ENCODE measurements at regions not wholly inside any gene's neighbourhood (a gene's known extent, or its start where the extent isn't known, plus 50 kb on each side); places are given as distances from the start of the nearest gene placed in this dataset.

DNA sequence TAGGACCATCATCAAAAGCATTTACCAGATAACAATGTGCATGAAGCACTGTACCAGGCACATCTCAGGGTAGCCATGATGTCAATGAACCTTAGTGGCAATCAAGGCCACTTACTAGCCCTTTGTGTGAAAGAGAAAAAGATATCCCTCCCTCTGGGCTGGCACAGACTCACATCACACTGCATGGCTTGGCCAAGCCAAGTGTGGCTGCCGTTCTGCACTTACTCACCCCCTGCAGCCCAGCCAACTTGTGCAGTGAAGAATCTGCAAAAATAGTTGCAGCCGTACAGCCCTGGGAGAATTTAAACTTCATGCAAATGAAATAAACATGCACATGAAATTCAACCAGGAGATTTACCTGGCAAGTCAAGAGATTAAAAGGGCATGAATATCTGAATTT lies 333.5 kb downstream of the DEPDC1B start:
- Histone ChIP-seq H3K4me2 (ENCODE audit: insufficient read depth, insufficient read length, low read length) (no peak overlapping the region), H3K27me3 (ENCODE audit: insufficient read depth, low read length) (no peaks in the 10 kb centered on the region)
- H3K4me1 Mint-ChIP-seq, result peaks cover 0 to 2% of the 10 kb centered on the region in 2 experiments; a peak in 2 of 4 replicates

More for the DNA sequence above, 333.5 kb downstream of the DEPDC1B start:
- no peak overlapping the region for H3K4me3 Mint-ChIP-seq
- Histone ChIP-seq H3T11ph (ENCODE audit: low read length) (no peak overlapping the region), H3K56ac (ENCODE audit: insufficient read length, low read depth, low read length) (no peak overlapping the region), H2BK120ac (ENCODE audit: low read depth, low read length, poor library complexity, severe bottlenecking) (no peak overlapping the region), H2AK5ac (ENCODE audit: insufficient read length, low read length) (no peak overlapping the region), H2AFZ (ENCODE audit: low read length) (no peak overlapping the region), H3K27ac (ENCODE audit: insufficient read length, low read depth, low read length) (no peak overlapping the region), H3K4me1 (ENCODE audit: insufficient read depth, low read length) (no peaks in the 10 kb centered on the region; the same call in 1 of the 2 replicates), H3K23me2 (ENCODE audit: insufficient read length, low read depth, low read length, poor library complexity, severe bottlenecking) (no peaks in the 10 kb centered on the region), H3K79me1 (ENCODE audit: insufficient read depth, low read depth, low read length, poor library complexity, severe bottlenecking) (no peaks in the 10 kb centered on the region), H3K23ac (ENCODE audit: insufficient read length, low read depth, low read length) (no peak overlapping the region), H3K14ac (ENCODE audit: insufficient read depth, low read length) (no peak overlapping the region), H4K91ac (ENCODE audit: insufficient read length, low read depth, low read length) (no peak overlapping the region), H3K9ac (ENCODE audit: extremely low read depth, insufficient read length, low read length) (no peak overlapping the region), H2BK20ac (ENCODE audit: low read depth, low read length, poor library complexity, severe bottlenecking) (no peak overlapping the region), H3K79me2 (ENCODE audit: insufficient read depth, low read length) (no peaks in the 10 kb centered on the region), H2BK15ac (ENCODE audit: low read depth, low read length) (no peak overlapping the region), H3K18ac (ENCODE audit: insufficient read length, low read depth, low read length) (no peak overlapping the region), H2BK12ac (ENCODE audit: insufficient read length, low read depth, low read length) (no peak overlapping the region), H4K20me1 (ENCODE audit: control insufficient read depth, insufficient read depth, insufficient read length) (no peaks in the 10 kb centered on the region), H3K9me3 (ENCODE audit: control insufficient read depth, low read depth, low read length) (no peaks in the 10 kb centered on the region), H3K4ac (ENCODE audit: low read depth, low read length) (no peak overlapping the region), H4K5ac (ENCODE audit: insufficient read length, low read depth, low read length) (no peak overlapping the region), H4K8ac (replicated peaks; ENCODE audit: insufficient read length, low read depth, low read length) (no peak overlapping the region), H2BK5ac (ENCODE audit: insufficient read length, low read length) (no peak overlapping the region)
- H3K27me3 Mint-ChIP-seq (ENCODE audit: low read depth), result no peaks in the 10 kb centered on the region
- no peak overlapping the region for H3K27ac Mint-ChIP-seq
- TF ChIP-seq, protein P1, sequence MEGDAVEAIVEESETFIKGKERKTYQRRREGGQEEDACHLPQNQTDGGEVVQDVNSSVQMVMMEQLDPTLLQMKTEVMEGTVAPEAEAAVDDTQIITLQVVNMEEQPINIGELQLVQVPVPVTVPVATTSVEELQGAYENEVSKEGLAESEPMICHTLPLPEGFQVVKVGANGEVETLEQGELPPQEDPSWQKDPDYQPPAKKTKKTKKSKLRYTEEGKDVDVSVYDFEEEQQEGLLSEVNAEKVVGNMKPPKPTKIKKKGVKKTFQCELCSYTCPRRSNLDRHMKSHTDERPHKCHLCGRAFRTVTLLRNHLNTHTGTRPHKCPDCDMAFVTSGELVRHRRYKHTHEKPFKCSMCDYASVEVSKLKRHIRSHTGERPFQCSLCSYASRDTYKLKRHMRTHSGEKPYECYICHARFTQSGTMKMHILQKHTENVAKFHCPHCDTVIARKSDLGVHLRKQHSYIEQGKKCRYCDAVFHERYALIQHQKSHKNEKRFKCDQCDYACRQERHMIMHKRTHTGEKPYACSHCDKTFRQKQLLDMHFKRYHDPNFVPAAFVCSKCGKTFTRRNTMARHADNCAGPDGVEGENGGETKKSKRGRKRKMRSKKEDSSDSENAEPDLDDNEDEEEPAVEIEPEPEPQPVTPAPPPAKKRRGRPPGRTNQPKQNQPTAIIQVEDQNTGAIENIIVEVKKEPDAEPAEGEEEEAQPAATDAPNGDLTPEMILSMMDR (conservative IDR thresholded peaks at IDR 0.05), result no peak
- no peak for DNase-seq
- no CpG with 5 or more reads among the region's 2 CpGs for WGBS (ENCODE audit: extremely low coverage, insufficient read length, low lambda C conversion rate)
- H3K9me3 Mint-ChIP-seq, result no peaks in the 10 kb centered on the region
- no peaks in the 10 kb centered on the region for H3K36me3 Mint-ChIP-seq (ENCODE audit: insufficient read depth in 1 of 3, low read depth in 3 of 3)

All from H9 (cell line).